ENCODE measurements at regions not wholly inside any gene's neighbourhood (a gene's known extent, or its start where the extent isn't known, plus 50 kb on each side); places are given as distances from the start of the nearest gene placed in this dataset.

DNA sequence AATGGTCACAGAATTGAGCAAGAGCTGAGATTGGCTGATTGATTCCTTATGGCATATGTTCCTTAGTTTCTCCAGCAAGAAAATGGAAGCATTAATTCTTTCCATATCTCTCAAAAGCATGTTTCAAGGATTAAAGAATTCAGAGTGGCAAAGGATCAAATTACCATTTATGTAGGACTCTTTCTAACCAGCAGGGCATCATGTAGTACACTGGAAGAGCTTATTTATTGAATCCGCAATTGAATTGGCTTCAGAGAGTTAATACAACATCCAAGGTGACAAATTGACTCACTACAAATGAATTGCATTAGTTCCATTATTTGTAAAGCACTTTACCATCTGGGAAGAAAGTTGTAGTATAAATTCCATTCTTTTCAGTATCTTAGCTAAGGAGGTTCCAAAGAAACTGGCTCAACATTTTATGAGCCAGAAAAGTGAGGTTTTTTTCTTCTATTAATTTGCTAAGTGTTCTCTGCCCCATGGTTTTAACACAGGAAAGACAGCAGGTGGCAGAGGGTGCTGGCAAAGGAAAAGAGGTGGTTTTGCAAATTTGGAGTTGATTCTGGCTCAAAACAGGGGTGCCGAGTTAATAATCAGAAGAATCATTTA, 409.9 kb downstream of the MTX2 start:
- TF ChIP-seq, protein P1, sequence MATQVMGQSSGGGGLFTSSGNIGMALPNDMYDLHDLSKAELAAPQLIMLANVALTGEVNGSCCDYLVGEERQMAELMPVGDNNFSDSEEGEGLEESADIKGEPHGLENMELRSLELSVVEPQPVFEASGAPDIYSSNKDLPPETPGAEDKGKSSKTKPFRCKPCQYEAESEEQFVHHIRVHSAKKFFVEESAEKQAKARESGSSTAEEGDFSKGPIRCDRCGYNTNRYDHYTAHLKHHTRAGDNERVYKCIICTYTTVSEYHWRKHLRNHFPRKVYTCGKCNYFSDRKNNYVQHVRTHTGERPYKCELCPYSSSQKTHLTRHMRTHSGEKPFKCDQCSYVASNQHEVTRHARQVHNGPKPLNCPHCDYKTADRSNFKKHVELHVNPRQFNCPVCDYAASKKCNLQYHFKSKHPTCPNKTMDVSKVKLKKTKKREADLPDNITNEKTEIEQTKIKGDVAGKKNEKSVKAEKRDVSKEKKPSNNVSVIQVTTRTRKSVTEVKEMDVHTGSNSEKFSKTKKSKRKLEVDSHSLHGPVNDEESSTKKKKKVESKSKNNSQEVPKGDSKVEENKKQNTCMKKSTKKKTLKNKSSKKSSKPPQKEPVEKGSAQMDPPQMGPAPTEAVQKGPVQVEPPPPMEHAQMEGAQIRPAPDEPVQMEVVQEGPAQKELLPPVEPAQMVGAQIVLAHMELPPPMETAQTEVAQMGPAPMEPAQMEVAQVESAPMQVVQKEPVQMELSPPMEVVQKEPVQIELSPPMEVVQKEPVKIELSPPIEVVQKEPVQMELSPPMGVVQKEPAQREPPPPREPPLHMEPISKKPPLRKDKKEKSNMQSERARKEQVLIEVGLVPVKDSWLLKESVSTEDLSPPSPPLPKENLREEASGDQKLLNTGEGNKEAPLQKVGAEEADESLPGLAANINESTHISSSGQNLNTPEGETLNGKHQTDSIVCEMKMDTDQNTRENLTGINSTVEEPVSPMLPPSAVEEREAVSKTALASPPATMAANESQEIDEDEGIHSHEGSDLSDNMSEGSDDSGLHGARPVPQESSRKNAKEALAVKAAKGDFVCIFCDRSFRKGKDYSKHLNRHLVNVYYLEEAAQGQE (IDR thresholded peaks at IDR 0.05; ENCODE audit: insufficient read depth in 1 of 2, low read depth in 2 of 2, low read length in 1 of 2), result no peak
- TF ChIP-seq, protein P2, sequence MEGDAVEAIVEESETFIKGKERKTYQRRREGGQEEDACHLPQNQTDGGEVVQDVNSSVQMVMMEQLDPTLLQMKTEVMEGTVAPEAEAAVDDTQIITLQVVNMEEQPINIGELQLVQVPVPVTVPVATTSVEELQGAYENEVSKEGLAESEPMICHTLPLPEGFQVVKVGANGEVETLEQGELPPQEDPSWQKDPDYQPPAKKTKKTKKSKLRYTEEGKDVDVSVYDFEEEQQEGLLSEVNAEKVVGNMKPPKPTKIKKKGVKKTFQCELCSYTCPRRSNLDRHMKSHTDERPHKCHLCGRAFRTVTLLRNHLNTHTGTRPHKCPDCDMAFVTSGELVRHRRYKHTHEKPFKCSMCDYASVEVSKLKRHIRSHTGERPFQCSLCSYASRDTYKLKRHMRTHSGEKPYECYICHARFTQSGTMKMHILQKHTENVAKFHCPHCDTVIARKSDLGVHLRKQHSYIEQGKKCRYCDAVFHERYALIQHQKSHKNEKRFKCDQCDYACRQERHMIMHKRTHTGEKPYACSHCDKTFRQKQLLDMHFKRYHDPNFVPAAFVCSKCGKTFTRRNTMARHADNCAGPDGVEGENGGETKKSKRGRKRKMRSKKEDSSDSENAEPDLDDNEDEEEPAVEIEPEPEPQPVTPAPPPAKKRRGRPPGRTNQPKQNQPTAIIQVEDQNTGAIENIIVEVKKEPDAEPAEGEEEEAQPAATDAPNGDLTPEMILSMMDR (IDR thresholded peaks at IDR 0.05), result no peak
- no peak for TF ChIP-seq POLR2AphosphoS5 (IDR thresholded peaks at IDR 0.05; ENCODE audit: low read depth, low read length)
